Parathyroid adenoma (tissue), 2 donors: ENCODE measurements at regions not wholly inside any gene's neighbourhood (a gene's known extent, or its start where the extent isn't known, plus 50 kb on each side); places are given as distances from the start of the nearest gene placed in this dataset.

Experiments
- H2AFZ ChIP-seq: fragments of 300-600 bp; sonication (generic); one replicate; pipeline ENCODE4 v1.7.0; 2017; ENCODE audit warnings: antibody characterized with exemption, mild to moderate bottlenecking
- H3K27ac ChIP-seq: fragments of 300-600 bp; sonication (generic); one replicate; pipeline ENCODE4 v1.7.0; 2017
- H3K27me3 ChIP-seq: fragments of 300-600 bp; sonication (generic); one replicate; pipeline ENCODE4 v1.7.0; 2017; ENCODE audit warnings: low read length; ENCODE audit not compliant: control insufficient read depth, insufficient read depth
- H3K36me3 ChIP-seq: fragments of 300-600 bp; sonication (generic); one replicate; pipeline ENCODE4 v1.7.0; 2017; ENCODE audit warnings: low read length; ENCODE audit not compliant: control insufficient read depth, insufficient read depth
- H3K4me1 ChIP-seq: fragments of 300-600 bp; sonication (generic); one replicate; pipeline ENCODE4 v1.7.0; 2017; ENCODE audit warnings: control low read depth
- H3K4me2 ChIP-seq: fragments of 300-600 bp; sonication (generic); one replicate; pipeline ENCODE4 v1.7.0; 2017; ENCODE audit warnings: low read length
- H3K4me3 ChIP-seq: fragments of 300-600 bp; sonication (generic); one replicate; pipeline ENCODE4 v1.7.0; 2017; ENCODE audit warnings: low read depth, low read length
- H3K79me2 ChIP-seq: fragments of 300-600 bp; sonication (generic); one replicate; pipeline ENCODE4 v1.7.0; 2017; ENCODE audit warnings: control low read depth
- H3K9ac ChIP-seq: fragments of 300-600 bp; sonication (generic); one replicate; pipeline ENCODE4 v1.7.0; 2017; ENCODE audit warnings: mild to moderate bottlenecking
- H3K9me3 ChIP-seq: fragments of 300-600 bp; sonication (generic); one replicate; pipeline ENCODE4 v1.7.0; 2017; ENCODE audit warnings: low read length; ENCODE audit not compliant: control insufficient read depth
- TF ChIP-seq, protein P1 (sequence below): fragments of 300-600 bp; sonication (generic); IDR thresholded peaks from one replicate; pipeline ENCODE4 v1.7.0; 2017; ENCODE audit warnings: antibody characterized with exemption, mild to moderate bottlenecking
- donor health status: primary hyperparathyroidism.

DNA sequence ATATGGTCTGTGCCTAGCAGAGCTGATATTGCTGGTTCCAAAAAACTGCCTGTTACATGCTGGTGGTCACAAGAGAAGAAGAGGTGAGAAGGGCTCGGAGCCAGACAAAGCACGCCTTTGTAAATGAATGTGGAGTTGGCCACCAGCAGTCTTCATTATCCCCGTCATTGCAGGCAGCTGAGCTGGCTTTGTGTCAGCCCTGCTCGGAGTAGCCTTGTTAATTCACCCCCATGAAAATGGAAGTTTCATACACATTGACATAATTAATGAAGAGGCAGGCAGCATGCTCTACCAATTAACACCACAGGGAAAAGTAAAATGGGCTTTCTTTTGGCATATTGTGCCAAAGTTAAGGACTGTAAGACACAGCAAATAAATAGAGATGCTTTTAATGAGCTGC is 113.7 kb upstream of the RBFOX1 start:
- Histone ChIP-seq H3K79me2 (no peaks in the 10 kb centered on the region), H3K27me3 (no peaks in the 10 kb centered on the region), H2AFZ (no peak overlapping the region), H3K36me3 (no peaks in the 10 kb centered on the region), H3K4me2 (no peak overlapping the region), H3K27ac (no peak overlapping the region), H3K4me1 (no peaks in the 10 kb centered on the region), H3K9ac (no peak overlapping the region), H3K9me3 (no peaks in the 10 kb centered on the region), H3K4me3 (no peak overlapping the region)
- TF ChIP-seq, protein P1, sequence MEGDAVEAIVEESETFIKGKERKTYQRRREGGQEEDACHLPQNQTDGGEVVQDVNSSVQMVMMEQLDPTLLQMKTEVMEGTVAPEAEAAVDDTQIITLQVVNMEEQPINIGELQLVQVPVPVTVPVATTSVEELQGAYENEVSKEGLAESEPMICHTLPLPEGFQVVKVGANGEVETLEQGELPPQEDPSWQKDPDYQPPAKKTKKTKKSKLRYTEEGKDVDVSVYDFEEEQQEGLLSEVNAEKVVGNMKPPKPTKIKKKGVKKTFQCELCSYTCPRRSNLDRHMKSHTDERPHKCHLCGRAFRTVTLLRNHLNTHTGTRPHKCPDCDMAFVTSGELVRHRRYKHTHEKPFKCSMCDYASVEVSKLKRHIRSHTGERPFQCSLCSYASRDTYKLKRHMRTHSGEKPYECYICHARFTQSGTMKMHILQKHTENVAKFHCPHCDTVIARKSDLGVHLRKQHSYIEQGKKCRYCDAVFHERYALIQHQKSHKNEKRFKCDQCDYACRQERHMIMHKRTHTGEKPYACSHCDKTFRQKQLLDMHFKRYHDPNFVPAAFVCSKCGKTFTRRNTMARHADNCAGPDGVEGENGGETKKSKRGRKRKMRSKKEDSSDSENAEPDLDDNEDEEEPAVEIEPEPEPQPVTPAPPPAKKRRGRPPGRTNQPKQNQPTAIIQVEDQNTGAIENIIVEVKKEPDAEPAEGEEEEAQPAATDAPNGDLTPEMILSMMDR: no peak

DNA sequence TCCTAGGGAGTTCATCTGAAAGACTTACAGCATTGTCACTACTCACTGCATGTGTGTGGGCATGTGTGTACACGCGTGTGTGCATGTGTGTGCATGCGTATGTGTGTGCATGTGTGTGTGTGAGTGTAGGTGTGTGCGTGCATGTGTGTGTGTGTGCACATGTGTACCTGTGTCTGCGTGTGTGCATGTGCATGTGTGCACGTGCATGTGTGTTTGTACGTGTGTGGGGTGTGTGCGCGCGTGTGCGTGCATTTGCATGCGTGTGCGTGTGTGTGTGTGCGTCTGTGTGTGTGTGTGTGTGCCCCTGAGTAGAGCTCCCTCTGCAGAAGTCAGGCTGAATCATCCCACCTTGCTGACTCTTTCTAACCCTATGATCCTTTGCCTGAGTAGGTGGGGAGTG is 114.8 kb upstream of the RBFOX1 start:
- H3K79me2 ChIP-seq: no peaks in the 10 kb centered on the region
- H3K27me3 ChIP-seq: no peaks in the 10 kb centered on the region
- H3K4me1 ChIP-seq: no peaks in the 10 kb centered on the region
- H3K9me3 ChIP-seq: no peaks in the 10 kb centered on the region
- H3K9ac ChIP-seq: no peak overlapping the region
- TF ChIP-seq, protein P1: no peak
- H3K4me2 ChIP-seq: no peak overlapping the region
- H3K27ac ChIP-seq: no peak overlapping the region
- no peak overlapping the region for H2AFZ ChIP-seq
- H3K4me3 ChIP-seq: no peak overlapping the region
- H3K36me3 ChIP-seq: no peaks in the 10 kb centered on the region

DNA sequence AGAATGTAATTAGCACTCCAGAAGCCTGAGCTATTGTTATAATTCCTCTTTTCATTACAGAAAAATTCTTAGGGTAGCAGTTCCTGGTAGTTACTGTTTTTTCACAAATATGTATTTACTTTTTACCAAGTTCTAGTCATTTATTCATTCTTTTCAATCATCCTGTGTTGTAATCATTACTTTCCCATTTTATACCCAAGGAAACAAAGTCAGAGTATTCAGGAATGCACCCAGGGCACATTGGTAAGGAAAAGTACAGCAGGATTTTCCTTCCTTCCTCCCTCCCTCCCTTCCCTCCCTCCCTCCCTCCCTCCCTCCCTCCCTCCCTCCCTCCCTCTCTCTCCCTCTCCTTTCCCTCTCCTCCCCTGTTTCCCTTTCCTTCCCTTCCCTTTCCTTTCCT is 115.9 kb upstream of the RBFOX1 start:
- no peak overlapping the region for H3K27ac ChIP-seq
- no peak overlapping the region for H3K4me3 ChIP-seq
- no peak overlapping the region for H3K4me2 ChIP-seq
- H3K9ac ChIP-seq: no peak overlapping the region
- H3K9me3 ChIP-seq: no peaks in the 10 kb centered on the region
- H3K4me1 ChIP-seq: no peaks in the 10 kb centered on the region
- H3K27me3 ChIP-seq: no peaks in the 10 kb centered on the region
- H2AFZ ChIP-seq: no peak overlapping the region
- TF ChIP-seq, protein P1: no peak
- H3K79me2 ChIP-seq: no peaks in the 10 kb centered on the region
- no peaks in the 10 kb centered on the region for H3K36me3 ChIP-seq

DNA sequence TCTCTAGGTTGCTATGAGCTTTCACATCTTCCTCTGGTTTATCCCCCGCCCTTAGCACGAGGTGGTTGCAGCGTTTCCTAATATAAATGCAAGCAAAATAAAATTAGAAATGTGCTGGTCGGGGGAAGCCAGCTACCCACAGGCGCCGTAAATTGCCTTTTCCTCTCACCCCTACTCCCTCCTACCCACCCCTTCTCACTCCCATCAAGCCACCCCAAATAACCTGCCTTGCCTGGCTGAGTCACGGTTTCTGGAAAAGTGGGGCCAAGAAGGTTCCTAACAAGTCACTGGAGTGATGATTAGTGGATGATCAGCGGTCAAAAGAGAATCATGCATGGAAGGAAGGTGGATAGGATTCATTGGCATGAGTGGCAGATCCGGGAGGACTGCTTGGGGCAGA is 120.9 kb upstream of the RBFOX1 start:
- Histone ChIP-seq H3K4me1 (no peaks in the 10 kb centered on the region), H2AFZ (no peak overlapping the region), H3K27me3 (no peaks in the 10 kb centered on the region), H3K9me3 (no peaks in the 10 kb centered on the region), H3K36me3 (no peaks in the 10 kb centered on the region), H3K4me3 (no peak overlapping the region), H3K27ac (no peak overlapping the region), H3K4me2 (no peak overlapping the region), H3K79me2 (no peaks in the 10 kb centered on the region), H3K9ac (no peak overlapping the region)
- TF ChIP-seq, protein P1: no peak

DNA sequence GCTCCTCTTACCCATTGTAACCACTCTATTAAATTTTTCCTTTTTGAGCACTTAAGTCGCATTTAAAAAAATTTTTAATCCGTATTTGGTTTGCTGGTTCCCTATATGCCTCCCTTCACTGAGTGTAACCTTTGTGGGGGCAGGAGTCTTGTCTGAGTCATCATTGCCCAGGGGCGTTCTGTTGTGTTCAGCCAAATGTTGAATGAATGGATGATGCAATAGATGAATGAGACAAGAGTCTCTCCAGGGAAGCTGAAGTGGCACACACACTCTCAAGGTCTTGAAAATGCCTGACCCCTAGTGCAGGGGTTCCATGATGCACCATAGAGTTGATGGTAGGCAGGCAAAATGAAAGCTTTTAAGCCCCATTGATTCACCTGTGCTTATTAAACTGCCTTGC is 123.0 kb upstream of the RBFOX1 start:
- H3K79me2 ChIP-seq: no peaks in the 10 kb centered on the region
- no peak overlapping the region for H3K27ac ChIP-seq
- no peaks in the 10 kb centered on the region for H3K36me3 ChIP-seq
- TF ChIP-seq, protein P1: no peak
- H3K27me3 ChIP-seq: no peaks in the 10 kb centered on the region
- no peaks in the 10 kb centered on the region for H3K4me1 ChIP-seq
- H3K9me3 ChIP-seq: no peaks in the 10 kb centered on the region
- H2AFZ ChIP-seq: no peak overlapping the region
- H3K4me3 ChIP-seq: no peak overlapping the region
- H3K4me2 ChIP-seq: no peak overlapping the region
- H3K9ac ChIP-seq: no peak overlapping the region
